Right atrium auricular region (tissue), 2 donors: ENCODE measurements at regions not wholly inside any gene's neighbourhood (a gene's known extent, or its start where the extent isn't known, plus 50 kb on each side); places are given as distances from the start of the nearest gene placed in this dataset.

Experiments
- DNase-seq: peaks from one replicate; pipeline ENCODE4 v3.0.0-alpha.2; 2019; ENCODE audit warnings: low spot score
- H3K27ac ChIP-seq, 2 donors: fragments of 200-600 bp; sonication (generic); 1 replicate in 1 of 2; 2 replicates in 1 of 2; pipeline ENCODE4 v1.5.1; 2016 to 2019
- H3K27me3 ChIP-seq, 2 donors: fragments of 200-600 bp; sonication (generic); one replicate each; pipeline versions ENCODE4 v1.5.1 to v1.6.0; 2017 to 2019
- H3K36me3 ChIP-seq: fragments of 200-600 bp; sonication (generic); one replicate; pipeline ENCODE4 v1.5.1; 2016
- H3K4me1 ChIP-seq, 2 donors: fragments of 200-600 bp; sonication (generic); one replicate each; pipeline versions ENCODE4 v1.5.1 to v1.6.0; 2017 to 2019
- H3K4me3 ChIP-seq, 2 donors: fragments of 200-600 bp; sonication (generic); 1 replicate in 1 of 2; 2 replicates in 1 of 2; pipeline ENCODE4 v1.5.1; 2017 to 2019; ENCODE audit warnings: mild to moderate bottlenecking in 1 of 2, moderate library complexity in 1 of 2
- H3K9me3 ChIP-seq, 2 donors: fragments of 200-600 bp; sonication (generic); one replicate each; pipeline ENCODE4 v1.5.1; 2019
- CTCF ChIP-seq, 2 donors: fragments of 200-600 bp; sonication (generic); IDR thresholded peaks; one replicate each; pipeline ENCODE4 v1.5.1; 2019; ENCODE audit warnings: antibody characterized with exemption in 2 of 2

GRCh38 chr7:33661430-33662160 lies 243.7 kb upstream of the BMPER start:
- Histone ChIP-seq H3K27ac (no peak overlapping the region), H3K27me3 (no peaks in the 10 kb centered on the region), H3K4me1 (no peaks in the 10 kb centered on the region), H3K9me3 (no peaks in the 10 kb centered on the region), H3K4me3 (no peak overlapping the region), H3K36me3 (no peaks in the 10 kb centered on the region)
- no peak for DNase-seq
- TF ChIP-seq CTCF (IDR thresholded peaks at IDR 0.05): no peak

- no peaks in the 10 kb centered on the region for H3K9me3 ChIP-seq
- H3K36me3 ChIP-seq: no peaks in the 10 kb centered on the region
- no peak for DNase-seq
- H3K4me3 ChIP-seq: no peak overlapping the region
- no peak for TF ChIP-seq CTCF (IDR thresholded peaks at IDR 0.05)
- H3K4me1 ChIP-seq: no peaks in the 10 kb centered on the region
- H3K27me3 ChIP-seq: no peaks in the 10 kb centered on the region
- H3K27ac ChIP-seq: no peak overlapping the region
Measured at GRCh38 chr7:33666531-33666930, 238.8 kb upstream of the BMPER start.

GRCh38 chr7:33667196-33667595 lies 238.1 kb upstream of the BMPER start:
- Histone ChIP-seq H3K27me3 (no peaks in the 10 kb centered on the region), H3K4me3 (no peak overlapping the region)

GRCh38 chr7:33669251-33669670 lies 236.1 kb upstream of the BMPER start:
- Histone ChIP-seq H3K4me1 (no peaks in the 10 kb centered on the region), H3K27me3 (no peaks in the 10 kb centered on the region), H3K4me3 (no peak overlapping the region), H3K27ac (no peak overlapping the region), H3K9me3 (no peaks in the 10 kb centered on the region), H3K36me3 (no peaks in the 10 kb centered on the region)
- TF ChIP-seq CTCF (IDR thresholded peaks at IDR 0.05): no peak
- DNase-seq: no peak

More at GRCh38 chr7:33667196-33667595, 238.1 kb upstream of the BMPER start:
- Histone ChIP-seq H3K9me3 (no peaks in the 10 kb centered on the region), H3K36me3 (no peaks in the 10 kb centered on the region), H3K4me1 (no peaks in the 10 kb centered on the region), H3K27ac (no peak overlapping the region)
- no peak for DNase-seq
- TF ChIP-seq CTCF (IDR thresholded peaks at IDR 0.05): no peak

- no peaks in the 10 kb centered on the region for H3K36me3 ChIP-seq
- no peak for DNase-seq
- no peak overlapping the region for H3K4me3 ChIP-seq
- H3K27ac ChIP-seq: no peak overlapping the region
- no peak for TF ChIP-seq CTCF (IDR thresholded peaks at IDR 0.05)
- H3K27me3 ChIP-seq: no peaks in the 10 kb centered on the region
- H3K4me1 ChIP-seq: no peaks in the 10 kb centered on the region
- no peaks in the 10 kb centered on the region for H3K9me3 ChIP-seq
Measured at GRCh38 chr7:33671531-33672262, 233.6 kb upstream of the BMPER start.
